Lung (tissue), 11 donors: ENCODE measurements at regions not wholly inside any gene's neighbourhood (a gene's known extent, or its start where the extent isn't known, plus 50 kb on each side); places are given as distances from the start of the nearest gene placed in this dataset.

Source experiments
- ATAC-seq: fragments of 200-7000 bp; cut with Tn5 transposase; one replicate; pipeline ENCODE4 v1.9.1; 2020; ENCODE audit warnings: moderate number of reproducible peaks; ENCODE audit not compliant: insufficient read depth, low FRiP score
- DNase-seq, 3 donors: peaks; one replicate each; pipeline ENCODE4 v3.0.0-alpha.2; 2013 to 2017
- H3K27ac ChIP-seq, 2 donors: one replicate each; pipeline ENCODE4 v1.5.1; 2013; ENCODE audit warnings: mild to moderate bottlenecking in 2 of 2, moderate library complexity in 2 of 2, control low read depth in 1 of 2, inconsistent platforms in 1 of 2, low read depth in 1 of 2, low read length in 1 of 2
- H3K27me3 ChIP-seq, 3 donors: one replicate each; pipeline ENCODE4 v1.5.1; 2013; ENCODE audit warnings: low read length in 2 of 3; ENCODE audit not compliant: control insufficient read depth in 3 of 3, insufficient read depth in 3 of 3
- H3K36me3 ChIP-seq, 4 donors: one replicate each; pipeline ENCODE4 v1.5.1; 2013; ENCODE audit warnings: low read length in 4 of 4, mild to moderate bottlenecking in 1 of 4, moderate library complexity in 1 of 4; ENCODE audit not compliant: control insufficient read depth in 4 of 4, insufficient read depth in 4 of 4
- H3K4me1 ChIP-seq, 5 donors: one replicate each; pipeline ENCODE4 v1.5.1; 2013; ENCODE audit warnings: low read length in 5 of 5, mild to moderate bottlenecking in 2 of 5, moderate library complexity in 1 of 5; ENCODE audit not compliant: control insufficient read depth in 5 of 5, insufficient read depth in 5 of 5
- H3K4me3 ChIP-seq: one replicate; pipeline ENCODE4 v1.5.1; 2013; ENCODE audit warnings: mild to moderate bottlenecking, control low read depth, moderate library complexity
- H3K9ac ChIP-seq, 2 donors: one replicate each; pipeline ENCODE4 v1.5.1; 2013; ENCODE audit warnings: low read length in 2 of 2, control low read depth in 1 of 2; ENCODE audit not compliant: insufficient read depth in 1 of 2
- H3K9me3 ChIP-seq, 4 donors: one replicate each; pipeline ENCODE4 v1.5.1; 2013; ENCODE audit warnings: low read length in 3 of 4, mild to moderate bottlenecking in 1 of 4, moderate library complexity in 1 of 4; ENCODE audit not compliant: control insufficient read depth in 4 of 4, insufficient read depth in 3 of 4
- CTCF ChIP-seq: IDR thresholded peaks from 2 replicates; pipeline ENCODE4 v1.5.1; 2012; ENCODE audit warnings: mild to moderate bottlenecking; ENCODE audit errors: control extremely low read depth, extremely low read depth
- WGBS, 2 donors: extraction: QIAGEN DNeasy Blood & Tissue Kit; methylation state at CpG; one replicate each; pipeline ENCODE4 v1.1.7; 2013; 5-methylcytosine and 5-hydroxymethylcytosine counted together
- donor health status: control.
- donor health status: control.
- donor health status: Bipolar disorder and iron deficiency.
- donor health status: healthy.
- donor health status: DM: yes; HTN: yes; CAD: no.

- WGBS, 2 donors = 33 to 49% methylated on average over 5 of the region's 5 CpGs
Measured at GRCh38 chr22:49334449-49334789, 493.3 kb downstream of the BRD1 start.

GRCh38 chr22:49333206-49333605 is 494.5 kb downstream of the BRD1 start:
- H3K9me3 ChIP-seq = peaks cover 0 to 17% (median 0%) of the 10 kb centered on the region in 4 donors
- no peak overlapping the region for H3K9ac ChIP-seq
- no peak overlapping the region for H3K27ac ChIP-seq
- 87 to 88% methylated on average over 21 of the region's 21 CpGs for WGBS, 2 donors
- DNase-seq (no peak), ATAC-seq (no peak)
- no peaks in the 10 kb centered on the region for H3K36me3 ChIP-seq
- no peak overlapping the region for H3K4me3 ChIP-seq
- H3K27me3 ChIP-seq = peaks cover 0 to 6% (median 3%) of the 10 kb centered on the region in 3 donors
- no peak for TF ChIP-seq CTCF
- no peaks in the 10 kb centered on the region for H3K4me1 ChIP-seq

More at GRCh38 chr22:49334449-49334789, 493.3 kb downstream of the BRD1 start:
- DNase-seq = no peak
- Histone ChIP-seq H3K4me1 (no peaks in the 10 kb centered on the region), H3K27ac (no peak overlapping the region), H3K27me3 (peaks cover 0 to 6% (median 3%) of the 10 kb centered on the region in 3 donors), H3K36me3 (no peaks in the 10 kb centered on the region), H3K9me3 (peaks cover 0 to 12% (median 0%) of the 10 kb centered on the region in 4 donors), H3K4me3 (no peak overlapping the region), H3K9ac (no peak overlapping the region)
- TF ChIP-seq CTCF = no peak
- ATAC-seq = no peak

GRCh38 chr22:49332691-49333090 is 495.0 kb downstream of the BRD1 start:
- no peak for ATAC-seq
- TF ChIP-seq CTCF = no peak
- no peaks in the 10 kb centered on the region for H3K36me3 ChIP-seq
- H3K4me3 ChIP-seq = no peak overlapping the region
- 69 to 83% methylated on average over 10 of the region's 10 CpGs for WGBS, 2 donors
- H3K9ac ChIP-seq = no peak overlapping the region
- peaks cover 0 to 6% (median 3%) of the 10 kb centered on the region in 3 donors for H3K27me3 ChIP-seq
- H3K4me1 ChIP-seq = no peaks in the 10 kb centered on the region
- DNase-seq = no peak
- H3K27ac ChIP-seq = no peak overlapping the region
- H3K9me3 ChIP-seq = peaks cover 0 to 22% (median 1%) of the 10 kb centered on the region in 4 donors

GRCh38 chr22:49331878-49332277 is 495.8 kb downstream of the BRD1 start:
- no peak for TF ChIP-seq CTCF
- no peak overlapping the region for H3K9ac ChIP-seq
- peaks cover 0 to 26% (median 4%) of the 10 kb centered on the region in 4 donors for H3K9me3 ChIP-seq
- H3K36me3 ChIP-seq = no peaks in the 10 kb centered on the region
- no peak overlapping the region for H3K4me3 ChIP-seq
- no peak overlapping the region for H3K27ac ChIP-seq
- DNase-seq (no peak), ATAC-seq (no peak)
- peaks cover 0 to 6% (median 3%) of the 10 kb centered on the region in 3 donors for H3K27me3 ChIP-seq
- WGBS, 2 donors = 84 to 93% methylated on average over 10 of the region's 10 CpGs
- no peaks in the 10 kb centered on the region for H3K4me1 ChIP-seq
